DOHH2 (cell line): ENCODE measurements at regions not wholly inside any gene's neighbourhood (a gene's known extent, or its start where the extent isn't known, plus 50 kb on each side); places are given as distances from the start of the nearest gene placed in this dataset.
"Not testable (repeated sequence)": the region's sequence is repeated elsewhere in the genome, so short reads cannot be mapped to it uniquely, and the experiment has no call there.

Experiments
- H3F3A ChIP-seq: fragments of 200-600 bp; sonication (generic), shearing (Covaris generic); 2 replicates; pipeline ENCODE4 v1.6.0; 2016; ENCODE audit warnings: antibody characterized with exemption, mild to moderate bottlenecking; ENCODE audit not compliant: control insufficient read depth, insufficient read depth
- H3K27ac ChIP-seq: fragments of 200-600 bp; sonication (generic); 2 replicates; pipeline ENCODE4 v1.5.1; 2014; ENCODE audit warnings: low read depth, mild to moderate bottlenecking, low read length, moderate library complexity
- H3K27me3 ChIP-seq: fragments of 200-600 bp; sonication (generic); 2 replicates; pipeline ENCODE4 v1.6.1; 2014; ENCODE audit warnings: mild to moderate bottlenecking, low read length, mixed read lengths; ENCODE audit not compliant: control insufficient read depth
- H3K36me3 ChIP-seq: fragments of 200-600 bp; sonication (generic); 2 replicates; pipeline ENCODE4 v1.6.1; 2014; ENCODE audit warnings: mild to moderate bottlenecking, low read length, moderate library complexity, mixed read lengths; ENCODE audit not compliant: control insufficient read depth
- H3K4me1 ChIP-seq: fragments of 200-600 bp; sonication (generic); 2 replicates; pipeline ENCODE4 v1.6.1; 2014; ENCODE audit warnings: mild to moderate bottlenecking, low read length, mixed read lengths; ENCODE audit not compliant: control insufficient read depth
- H3K4me2 ChIP-seq: fragments of 200-600 bp; sonication (generic); 2 replicates; pipeline ENCODE4 v1.6.0; 2014; ENCODE audit warnings: mild to moderate bottlenecking, low read length, moderate library complexity
- H3K4me3 ChIP-seq: fragments of 200-600 bp; sonication (generic); 2 replicates; pipeline ENCODE4 v1.5.1; 2014; ENCODE audit warnings: mild to moderate bottlenecking, low read length, mixed read lengths
- H3K79me2 ChIP-seq: fragments of 200-600 bp; sonication (generic); 2 replicates; pipeline ENCODE4 v1.6.1; 2014; ENCODE audit warnings: mild to moderate bottlenecking, low read length, mixed read lengths; ENCODE audit not compliant: control insufficient read depth
- H3K9me2 ChIP-seq: fragments of 200-600 bp; sonication (generic); replicated peaks from 2 replicates; pipeline ENCODE4 v1.6.1; 2014; ENCODE audit warnings: mild to moderate bottlenecking, low read length, mixed read lengths; ENCODE audit not compliant: control insufficient read depth
- H3K9me3 ChIP-seq: fragments of 200-600 bp; sonication (generic); 2 replicates; pipeline ENCODE4 v1.6.1; 2014; ENCODE audit warnings: antibody characterized with exemption, low read length, mixed read lengths; ENCODE audit not compliant: control insufficient read depth, insufficient read depth
- H4K20me1 ChIP-seq: fragments of 200-600 bp; sonication (generic); 2 replicates; pipeline ENCODE4 v1.6.0; 2014; ENCODE audit warnings: low read depth, mild to moderate bottlenecking, antibody characterized with exemption, low read length, moderate library complexity; ENCODE audit not compliant: control insufficient read depth, insufficient read depth
- CTCF ChIP-seq: fragments of 200-600 bp; sonication (generic); IDR thresholded peaks from one replicate; pipeline ENCODE4 v1.5.1; 2014; ENCODE audit warnings: antibody characterized with exemption, mild to moderate bottlenecking, low read depth, low read length; ENCODE audit not compliant: poor library complexity, severe bottlenecking
- EZH2phosphoT487 ChIP-seq: fragments of 200-600 bp; sonication (generic); IDR thresholded peaks from 2 replicates; pipeline ENCODE4 v1.6.1; 2017; ENCODE audit warnings: borderline replicate concordance, mild to moderate bottlenecking, antibody characterized with exemption, low read length, moderate library complexity, mixed read lengths

DNA sequence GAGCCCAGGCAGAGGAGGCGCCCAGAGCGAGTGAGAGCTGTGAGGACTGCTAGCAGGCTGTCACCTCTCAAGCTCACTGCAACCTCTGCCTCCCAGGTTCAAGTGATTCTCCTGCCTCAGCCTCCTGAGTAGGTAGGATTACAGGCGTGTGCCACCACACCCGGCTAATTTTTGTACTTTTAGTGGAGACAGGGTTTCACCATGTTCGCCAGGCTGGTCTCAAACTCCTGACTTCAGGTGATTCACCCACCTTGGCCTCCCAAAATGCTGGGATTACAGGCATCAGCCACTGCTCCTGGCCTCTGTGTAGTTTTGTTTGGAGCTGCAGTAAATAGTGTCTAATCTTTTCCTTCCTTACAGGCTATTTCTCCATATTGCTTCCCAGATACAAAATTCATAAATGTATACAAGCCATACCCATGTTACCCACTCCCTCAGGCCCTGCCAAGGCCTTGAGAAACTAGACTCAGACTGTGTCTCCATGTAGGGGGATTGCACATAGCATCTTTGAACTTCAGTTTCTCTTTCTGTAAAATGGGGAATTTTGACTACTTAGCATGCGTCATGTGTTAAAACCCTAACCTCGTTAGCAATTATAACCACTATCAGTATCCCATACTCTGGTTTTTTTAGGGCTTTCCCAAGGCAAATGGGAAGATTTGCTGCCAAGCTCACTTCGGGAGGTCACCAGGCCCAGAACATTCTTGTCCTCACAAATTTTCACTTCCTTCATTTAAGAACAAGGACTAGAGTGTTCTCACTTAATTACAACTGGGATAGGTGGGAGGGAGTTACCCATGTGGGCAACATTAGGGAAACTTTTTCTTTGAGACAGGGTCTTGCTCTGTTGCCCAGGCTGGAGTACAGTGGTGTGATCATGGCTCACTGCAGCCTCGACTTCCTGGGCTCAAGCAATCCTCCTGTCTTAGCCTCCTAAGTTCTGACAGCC, 67.3 kb upstream of the DDR1 start:
- Histone ChIP-seq H3K79me2 (no peaks in the 10 kb centered on the region), H3K27me3 (peaks cover 5% of the 10 kb centered on the region; the same call in 1 of the 2 replicates), H3K9me2 (no peaks in the 10 kb centered on the region), H3K36me3 (no peaks in the 10 kb centered on the region), H3F3A (no peaks in the 10 kb centered on the region), H4K20me1 (no peaks in the 10 kb centered on the region), H3K4me2 (no peak overlapping the region), H3K27ac (no peak overlapping the region), H3K4me1 (peaks cover 6% of the 10 kb centered on the region), H3K4me3 (no peak overlapping the region), H3K9me3 (no peaks in the 10 kb centered on the region)
- TF ChIP-seq EZH2phosphoT487, result no peak

DNA sequence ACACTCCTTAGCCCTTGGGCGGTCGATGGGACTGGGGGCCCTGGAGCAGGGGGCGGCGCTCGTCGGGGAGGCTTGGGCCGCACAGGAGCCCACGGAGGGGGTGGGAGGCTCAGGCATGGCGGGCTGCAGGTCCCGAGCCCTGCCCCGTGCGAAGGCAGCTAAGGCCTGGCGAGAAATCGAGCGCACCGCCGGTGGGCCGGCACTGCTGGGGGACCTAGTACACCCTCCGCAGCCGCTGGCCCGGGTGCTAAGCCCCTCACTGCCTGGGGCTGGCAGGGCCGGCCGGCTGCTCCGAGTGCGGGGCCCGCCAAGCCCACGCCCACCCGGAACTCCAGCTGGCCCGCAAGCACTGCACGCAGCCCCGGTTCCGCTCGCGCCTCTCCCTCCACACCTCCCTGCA, 68.0 kb upstream of the DDR1 start:
- H3K36me3 ChIP-seq, H3K4me3 ChIP-seq, H3K4me1 ChIP-seq, H3F3A ChIP-seq, H3K4me2 ChIP-seq, H3K79me2 ChIP-seq, H3K27ac ChIP-seq, H3K9me2 ChIP-seq, H4K20me1 ChIP-seq, H3K9me3 ChIP-seq, H3K27me3 ChIP-seq: not testable (repeated sequence)

DNA sequence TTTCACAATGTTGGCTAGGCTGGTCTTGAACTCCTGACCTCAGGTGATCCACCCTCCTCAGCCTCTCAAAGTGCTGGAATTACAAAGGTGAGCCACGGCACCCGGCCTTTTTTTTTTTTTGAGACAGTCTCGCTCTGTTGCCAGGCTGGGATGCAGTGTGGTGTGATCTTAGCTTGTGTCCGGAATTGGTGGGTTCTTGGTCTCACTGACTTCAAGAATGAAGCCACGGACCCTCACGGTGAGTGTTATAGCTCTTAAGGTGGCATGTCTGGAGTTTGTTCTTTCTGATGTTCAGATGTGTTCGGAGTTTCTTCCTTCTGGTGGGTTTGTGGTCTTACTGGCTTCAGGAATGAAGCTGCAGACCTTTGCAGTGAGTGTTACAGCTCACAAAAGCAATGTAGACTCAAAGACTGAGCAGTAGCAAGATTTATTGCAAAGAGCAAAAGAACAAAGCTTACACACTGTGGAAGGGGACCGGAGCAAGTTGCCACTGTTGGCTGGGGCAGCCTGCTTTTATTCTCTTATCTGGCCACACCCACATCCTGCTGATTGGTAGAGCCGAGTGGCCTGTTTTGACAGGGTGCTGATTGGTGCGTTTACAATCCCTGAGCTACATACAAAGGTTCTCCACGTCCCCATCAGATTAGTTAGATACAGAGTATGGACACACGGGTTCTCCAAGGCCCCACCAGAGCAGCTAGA, 69.1 kb upstream of the DDR1 start:
- not testable (repeated sequence) for H4K20me1 ChIP-seq, H3K4me2 ChIP-seq, H3K27ac ChIP-seq, H3K79me2 ChIP-seq, H3K36me3 ChIP-seq, H3K4me1 ChIP-seq, H3K9me2 ChIP-seq, H3K27me3 ChIP-seq, H3K4me3 ChIP-seq, H3F3A ChIP-seq, H3K9me3 ChIP-seq

GRCh38 chr6:30814146-30815040, 69.9 kb upstream of the DDR1 start:
- H3K27ac ChIP-seq, result no peak overlapping the region
- no peaks in the 10 kb centered on the region for H3K79me2 ChIP-seq
- H3K9me3 ChIP-seq, result no peaks in the 10 kb centered on the region
- H3K36me3 ChIP-seq, result no peaks in the 10 kb centered on the region
- no peak overlapping the region for H3K4me3 ChIP-seq
- no peak overlapping the region for H3K4me2 ChIP-seq
- peaks cover 6% of the 10 kb centered on the region; the same call in 1 of the 2 replicates for H3K4me1 ChIP-seq
- TF ChIP-seq CTCF, result no peak
- TF ChIP-seq EZH2phosphoT487, result no peak
- no peaks in the 10 kb centered on the region for H3K9me2 ChIP-seq
- H4K20me1 ChIP-seq, result no peaks in the 10 kb centered on the region
- no peaks in the 10 kb centered on the region for H3K27me3 ChIP-seq
- H3F3A ChIP-seq, result no peaks in the 10 kb centered on the region
